ENCODE measurements at regions not wholly inside any gene's neighbourhood (a gene's known extent, or its start where the extent isn't known, plus 50 kb on each side); places are given as distances from the start of the nearest gene placed in this dataset.

- TF ChIP-seq CTCF (conservative IDR thresholded peaks at IDR 0.05) = no peak
- TF ChIP-seq ZFX (IDR thresholded peaks at IDR 0.05) = no peak
These were observed 237.0 kb upstream of the SLC14A2 start for GRCh38 chr18:45378308-45378707.

All from C4-2B (cell line).